Nephron progenitor cell (in vitro differentiated cells): ENCODE measurements at regions not wholly inside any gene's neighbourhood (a gene's known extent, or its start where the extent isn't known, plus 50 kb on each side); places are given as distances from the start of the nearest gene placed in this dataset.

Source experiments
- DNase-seq: peaks from one replicate; pipeline ENCODE4 v3.0.0; 2021
- H3K27ac Mint-ChIP-seq: 2 replicates; pipeline ENCODE4 v1.8.0; 2021; ENCODE audit warnings: mild to moderate bottlenecking, moderate library complexity, mixed read lengths
- H3K27me3 Mint-ChIP-seq: 2 replicates; pipeline ENCODE4 v1.8.0; 2021; ENCODE audit warnings: mild to moderate bottlenecking, low read depth, mixed read lengths; ENCODE audit not compliant: poor library complexity
- H3K36me3 Mint-ChIP-seq: 2 replicates; pipeline ENCODE4 v1.8.0; 2021; ENCODE audit warnings: low read depth, mixed read lengths
- H3K4me1 Mint-ChIP-seq: 2 replicates; pipeline ENCODE4 v1.8.0; 2021; ENCODE audit warnings: mixed read lengths
- H3K4me3 Mint-ChIP-seq: 2 replicates; pipeline ENCODE4 v1.8.0; 2021; ENCODE audit warnings: mild to moderate bottlenecking, moderate library complexity, mixed read lengths
- H3K9me3 Mint-ChIP-seq: 2 replicates; pipeline ENCODE4 v1.8.0; 2021; ENCODE audit warnings: mild to moderate bottlenecking, moderate library complexity, mixed read lengths
- CTCF ChIP-seq: fragments of 200-600 bp; sonication (generic); IDR thresholded peaks from 2 replicates; pipeline ENCODE4 v1.5.0; 2021; ENCODE audit warnings: antibody characterized with exemption

DNA sequence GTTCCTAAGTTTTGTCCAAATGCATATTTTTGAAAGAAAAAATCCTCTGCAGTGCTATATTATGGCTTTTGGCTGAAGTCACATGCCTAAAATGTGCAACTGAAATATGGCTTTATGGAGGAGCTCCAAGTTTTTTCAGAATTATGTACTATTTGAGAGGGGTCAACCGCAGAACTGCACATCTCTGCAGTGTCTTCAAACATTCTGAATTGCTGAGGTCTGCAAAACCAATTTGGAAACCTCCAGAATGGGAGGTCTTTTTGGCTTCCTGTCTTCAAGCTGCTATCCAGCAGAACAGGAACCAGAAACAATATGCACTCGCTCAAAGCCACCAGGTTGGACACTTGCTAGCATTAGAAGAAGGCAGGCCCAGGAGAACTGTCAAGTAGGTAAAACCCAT lies 376.0 kb upstream of the PAPPA start:
- H3K27me3 Mint-ChIP-seq, result peaks cover 14% of the 10 kb centered on the region
- DNase-seq, result no peak
- no peak overlapping the region for H3K4me3 Mint-ChIP-seq
- H3K27ac Mint-ChIP-seq, result no peak overlapping the region
- peaks cover 3% of the 10 kb centered on the region for H3K36me3 Mint-ChIP-seq
- no peaks in the 10 kb centered on the region for H3K4me1 Mint-ChIP-seq
- no peak for TF ChIP-seq CTCF
- peaks cover 6% of the 10 kb centered on the region for H3K9me3 Mint-ChIP-seq

DNA sequence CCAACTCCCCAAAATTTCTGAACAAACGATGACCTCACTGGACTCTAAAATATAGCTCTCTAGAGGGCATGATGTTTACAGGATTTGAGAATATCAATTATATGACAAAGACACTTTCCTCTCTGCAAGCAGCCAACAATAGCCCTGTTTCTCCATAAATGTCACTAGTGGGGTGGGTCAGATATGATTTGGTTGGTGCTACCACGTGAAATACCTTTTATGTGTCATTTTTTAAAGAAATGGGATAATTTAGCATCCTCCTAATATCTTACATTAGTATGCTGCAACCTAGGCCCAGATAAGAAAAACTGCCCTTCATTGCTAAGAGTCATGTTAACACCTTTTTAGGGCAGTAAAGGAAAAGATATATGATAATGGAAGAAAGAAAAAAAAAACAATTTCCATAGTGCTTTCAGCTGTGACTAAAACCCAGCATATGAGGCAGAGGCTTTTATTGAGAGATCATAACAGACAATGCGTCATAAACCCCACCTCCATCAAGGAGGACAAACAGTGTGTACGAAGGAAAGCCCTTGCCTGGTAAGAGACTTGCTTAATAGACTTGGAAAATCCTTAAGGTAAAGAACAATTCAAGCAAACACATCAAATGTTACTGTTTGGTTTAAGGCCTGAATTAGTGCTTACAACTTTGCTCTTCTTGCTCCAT lies 372.4 kb upstream of the PAPPA start:
- peaks cover 11% of the 10 kb centered on the region for H3K27me3 Mint-ChIP-seq
- H3K4me3 Mint-ChIP-seq, result no peak overlapping the region
- no peak for TF ChIP-seq CTCF
- H3K27ac Mint-ChIP-seq, result no peak overlapping the region
- no peak for DNase-seq
- peaks cover 4% of the 10 kb centered on the region for H3K36me3 Mint-ChIP-seq
- H3K9me3 Mint-ChIP-seq, result peaks cover 13% of the 10 kb centered on the region
- H3K4me1 Mint-ChIP-seq, result no peaks in the 10 kb centered on the region

DNA sequence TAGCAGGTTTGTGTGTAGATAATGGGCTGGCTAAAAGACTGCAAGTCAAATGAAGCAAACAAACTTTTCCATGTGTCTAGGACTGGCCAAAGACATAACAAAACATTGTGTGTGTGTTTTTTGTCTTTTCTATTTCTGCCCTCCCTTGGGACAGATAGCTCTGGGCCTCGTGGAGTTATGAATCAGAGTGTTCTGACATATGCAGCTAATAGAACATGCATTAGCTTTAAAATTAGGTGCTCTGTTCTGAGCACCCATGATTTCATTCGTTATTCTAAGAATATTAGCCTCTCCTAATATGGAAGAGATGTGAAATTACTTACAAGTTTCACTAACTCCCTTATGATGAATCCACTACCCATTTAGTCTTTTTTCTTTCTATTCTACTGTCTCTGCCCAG lies 367.3 kb upstream of the PAPPA start:
- Mint-ChIP-seq H3K27ac (no peak overlapping the region), H3K4me3 (no peak overlapping the region), H3K36me3 (peaks cover 4% of the 10 kb centered on the region), H3K27me3 (peaks cover 11% of the 10 kb centered on the region), H3K9me3 (peaks cover 13% of the 10 kb centered on the region), H3K4me1 (no peaks in the 10 kb centered on the region)
- TF ChIP-seq CTCF, result no peak
- DNase-seq, result no peak

- DNase-seq, result no peak
- H3K4me3 Mint-ChIP-seq, result no peak overlapping the region
- no peak for TF ChIP-seq CTCF
- no peaks in the 10 kb centered on the region for H3K9me3 Mint-ChIP-seq
- no peaks in the 10 kb centered on the region for H3K36me3 Mint-ChIP-seq
- H3K27ac Mint-ChIP-seq, result no peak overlapping the region
- peaks cover 4% of the 10 kb centered on the region for H3K27me3 Mint-ChIP-seq
- H3K4me1 Mint-ChIP-seq, result no peaks in the 10 kb centered on the region
Measured at GRCh38 chr9:115790520-115790919, 363.1 kb upstream of the PAPPA start.

- Mint-ChIP-seq H3K36me3 (no peaks in the 10 kb centered on the region), H3K4me3 (no peak overlapping the region), H3K27me3 (peaks cover 4% of the 10 kb centered on the region), H3K4me1 (no peaks in the 10 kb centered on the region), H3K9me3 (no peaks in the 10 kb centered on the region), H3K27ac (no peak overlapping the region)
- DNase-seq, result no peak
- TF ChIP-seq CTCF, result no peak
Measured at GRCh38 chr9:115794921-115795475, 358.6 kb upstream of the PAPPA start.

- no peak overlapping the region for H3K27ac Mint-ChIP-seq
- DNase-seq, result no peak
- H3K27me3 Mint-ChIP-seq, result peaks cover 7% of the 10 kb centered on the region
- TF ChIP-seq CTCF, result no peak
- no peaks in the 10 kb centered on the region for H3K4me1 Mint-ChIP-seq
- no peak overlapping the region for H3K4me3 Mint-ChIP-seq
- H3K9me3 Mint-ChIP-seq, result peaks cover 7% of the 10 kb centered on the region
- H3K36me3 Mint-ChIP-seq, result no peaks in the 10 kb centered on the region
Measured at GRCh38 chr9:115799734-115800133, 353.9 kb upstream of the PAPPA start.
